HepG2 (cell line): ENCODE measurements at regions not wholly inside any gene's neighbourhood (a gene's known extent, or its start where the extent isn't known, plus 50 kb on each side); places are given as distances from the start of the nearest gene placed in this dataset.

ENCODE experiments used
- GABPA ChIP-seq, 2 experiments: IDR thresholded peaks; 2 replicates each; pipeline ENCODE4 v1.6.1; 2011 to 2016; ENCODE audit warnings: low read depth in 2 of 2, low read length in 1 of 2, missing biosample characterization in 1 of 2, missing genetic modification characterization in 1 of 2
- HOXA7 ChIP-seq: sonication (generic); formaldehyde crosslinking; IDR thresholded peaks from 2 replicates; pipeline ENCODE4 v1.8.1; 2022; ENCODE audit warnings: mild to moderate bottlenecking, missing genetic modification reagents, moderate library complexity
- IRF2 ChIP-seq: IDR thresholded peaks from 2 replicates; pipeline ENCODE4 v1.6.1; 2018; ENCODE audit warnings: missing genetic modification reagents, missing compliant biosample characterization
- KAT8 ChIP-seq: IDR thresholded peaks from 2 replicates; pipeline ENCODE4 v1.6.1; 2016; ENCODE audit warnings: missing genetic modification reagents, missing compliant biosample characterization
- MAZ ChIP-seq, 2 experiments: sonication (generic) in 1 of 2; formaldehyde crosslinking in 1 of 2; IDR thresholded peaks; 2 replicates each; pipeline versions ENCODE4 v1.5.0 to v1.6.1; 2012 to 2020; ENCODE audit warnings: low read depth in 2 of 2, mild to moderate bottlenecking in 2 of 2, borderline replicate concordance in 1 of 2, improper control_type of control experiment in 1 of 2, low read length in 1 of 2, missing genetic modification reagents in 1 of 2, moderate library complexity in 1 of 2
- MZF1 ChIP-seq: sonication (generic); formaldehyde crosslinking; IDR thresholded peaks from 2 replicates; pipeline ENCODE4 v1.8.1; 2023; ENCODE audit warnings: mild to moderate bottlenecking, missing genetic modification reagents, borderline replicate concordance
- SMC3 ChIP-seq: IDR thresholded peaks from 2 replicates; pipeline ENCODE4 v1.6.1; 2011; ENCODE audit warnings: low read length, improper control_type of control experiment
- ZBTB49 ChIP-seq: sonication (generic); formaldehyde crosslinking; IDR thresholded peaks from 2 replicates; pipeline ENCODE4 v1.4.0; 2020; ENCODE audit warnings: missing genetic modification reagents, borderline replicate concordance
- ZNF354B ChIP-seq: sonication (generic); formaldehyde crosslinking; IDR thresholded peaks from 2 replicates; pipeline ENCODE4 v1.8.0; 2022; ENCODE audit warnings: mild to moderate bottlenecking, missing genetic modification reagents
- ZNF547 ChIP-seq: sonication (generic); formaldehyde crosslinking; IDR thresholded peaks from 2 replicates; pipeline ENCODE4 v1.5.1; 2020; ENCODE audit warnings: mild to moderate bottlenecking, missing genetic modification reagents
- ZNF557 ChIP-seq: sonication (generic); formaldehyde crosslinking; IDR thresholded peaks from 2 replicates; pipeline ENCODE4 v1.4.0; 2020; ENCODE audit warnings: missing genetic modification reagents
- ZNF792 ChIP-seq: IDR thresholded peaks from 2 replicates; pipeline ENCODE4 v1.6.1; 2016

DNA sequence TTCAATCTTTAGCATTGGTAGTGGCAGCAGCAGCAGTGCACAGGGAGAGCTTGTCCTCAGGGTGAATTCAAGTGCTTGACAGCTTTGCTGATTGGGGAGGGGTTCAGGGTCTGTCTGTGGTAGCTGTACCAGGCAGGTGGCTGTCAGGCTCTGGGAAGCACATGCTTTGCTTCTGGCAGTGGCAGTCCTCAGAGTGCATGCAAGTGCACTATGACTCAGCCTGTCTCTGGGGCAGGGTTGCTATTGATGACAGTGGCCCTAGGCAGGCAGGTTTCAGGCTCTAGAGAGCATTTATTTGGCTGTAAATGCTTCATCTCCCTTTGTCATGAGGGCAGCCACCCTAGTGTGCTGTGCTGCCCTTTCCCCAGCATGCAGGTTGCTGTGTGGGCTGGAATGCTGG lies 251.9 kb upstream of the LRRC7 start:
- TF ChIP-seq KAT8 (no peak), MZF1 (CRISPR knock-in tag) (no peak), GABPA (IDR thresholded peaks at IDR 0.05; ENCODE audit: low read depth, low read length) (no peak), GABPA (CRISPR knock-in tag; IDR thresholded peaks at IDR 0.05; ENCODE audit: low read depth) (no peak), ZNF557 (CRISPR knock-in tag) (no peak), ZNF792 (CRISPR knock-in tag) (no peak), IRF2 (CRISPR knock-in tag) (no peak), ZNF547 (CRISPR knock-in tag) (no peak), SMC3 (no peak), ZNF354B (CRISPR knock-in tag) (no peak), HOXA7 (CRISPR knock-in tag) (no peak), ZBTB49 (CRISPR knock-in tag) (no peak), MAZ (IDR thresholded peaks at IDR 0.05; ENCODE audit: borderline replicate concordance, low read depth, low read length) (no peak), MAZ (CRISPR knock-in tag; IDR thresholded peaks at IDR 0.05; ENCODE audit: low read depth) (no peak)
